ENCODE measurements at regions not wholly inside any gene's neighbourhood (a gene's known extent, or its start where the extent isn't known, plus 50 kb on each side); places are given as distances from the start of the nearest gene placed in this dataset.
A peak's percentile ranks its signal among the peaks of the same experiment; 100 is the strongest.

DNA sequence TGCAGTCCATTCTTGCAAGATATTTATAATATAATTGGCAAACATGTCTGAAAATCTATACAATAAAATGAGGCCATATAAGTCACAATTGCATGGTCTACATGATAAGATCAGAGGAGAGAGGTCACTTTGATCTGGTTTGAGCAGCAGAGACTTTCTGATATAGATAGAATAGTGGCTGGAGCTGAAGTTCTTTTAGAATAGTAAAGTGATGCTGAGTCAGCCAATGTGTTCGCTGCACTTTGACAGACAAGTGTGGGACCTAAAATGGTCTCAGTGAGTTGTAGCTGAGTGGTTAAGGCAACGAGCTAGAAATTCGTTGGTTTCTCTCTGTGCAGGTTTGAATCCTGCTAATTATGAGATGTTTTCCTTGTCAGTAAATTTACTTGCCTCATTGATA lies 257.0 kb upstream of the C11orf87 start:
- DNase-seq (ENCODE audit: low read depth), result no peak

DNA sequence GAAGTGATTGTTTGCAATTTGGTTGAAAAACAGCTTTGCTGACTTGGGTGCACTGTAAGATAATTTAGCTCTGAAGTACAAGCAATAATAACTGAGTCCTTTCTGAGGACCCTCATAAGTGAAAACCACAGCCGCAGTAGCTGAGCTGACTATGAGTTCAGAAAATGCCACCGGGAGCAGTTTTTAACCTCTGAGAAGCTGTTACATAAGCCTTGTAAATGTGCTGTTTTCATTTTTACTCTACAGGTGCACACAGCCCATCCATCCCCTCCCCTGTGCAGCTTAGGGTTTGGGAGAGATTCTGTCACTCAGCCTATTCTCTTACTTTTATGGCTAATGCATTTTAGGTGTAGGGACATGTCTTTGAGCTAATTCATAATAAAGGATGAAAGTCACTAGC lies 255.5 kb upstream of the C11orf87 start:
- no peak for DNase-seq (ENCODE audit: low read depth)

- DNase-seq (ENCODE audit: low read depth), result no peak
These were observed 248.5 kb upstream of the C11orf87 start for GRCh38 chr11:109173504-109173903.

DNA sequence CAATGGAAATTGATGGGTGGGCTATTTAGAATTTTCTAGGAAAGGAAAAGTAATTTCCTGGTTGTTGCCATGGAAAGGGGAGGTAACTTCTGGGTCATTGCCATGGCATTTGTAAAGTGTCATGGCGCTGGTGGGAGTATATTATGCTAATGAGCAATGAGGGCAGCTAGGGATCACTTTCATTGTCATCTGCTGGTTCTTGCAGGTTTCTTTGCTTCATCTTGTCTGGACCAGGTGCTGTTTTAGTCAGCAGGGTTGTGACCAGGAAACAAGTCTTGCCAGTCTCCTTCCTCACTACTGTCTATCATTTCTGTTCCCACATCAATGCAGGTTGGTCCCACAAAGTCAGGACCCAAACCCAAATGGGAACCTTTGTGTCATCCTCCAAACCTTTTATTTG lies 237.6 kb upstream of the C11orf87 start:
- no peak for DNase-seq (ENCODE audit: low read depth)

GRCh38 chr11:109192864-109193263 lies 229.1 kb upstream of the C11orf87 start:
- no peak for DNase-seq (ENCODE audit: low read depth)

GRCh38 chr11:109193880-109194279 lies 228.1 kb upstream of the C11orf87 start:
- no peak for DNase-seq (ENCODE audit: low read depth)

- DNase-seq (ENCODE audit: low read depth), result peak; percentile 14
These were observed 226.0 kb upstream of the C11orf87 start for GRCh38 chr11:109196016-109196415.

DNA sequence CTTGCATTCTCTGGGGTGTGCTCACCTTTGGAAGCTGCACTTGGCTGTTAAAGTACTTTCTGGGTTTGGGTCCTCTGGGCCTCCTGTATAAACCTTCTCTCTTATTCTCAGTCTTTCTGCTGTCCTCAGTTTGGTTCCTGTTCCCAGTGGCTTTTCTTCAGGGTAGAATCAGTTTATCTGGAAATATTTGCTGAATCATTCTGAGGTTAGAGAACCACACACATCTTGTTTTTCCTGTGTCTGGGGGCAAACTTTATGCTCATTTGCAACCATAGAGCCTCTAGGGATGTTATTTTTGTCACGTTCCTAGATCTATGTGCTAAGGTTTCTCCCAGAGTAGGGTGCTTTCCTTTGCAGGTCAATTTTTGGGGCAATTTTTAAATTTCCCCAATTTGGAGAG lies 224.3 kb upstream of the C11orf87 start:
- peak; percentile 55 for DNase-seq (ENCODE audit: low read depth)

DNA sequence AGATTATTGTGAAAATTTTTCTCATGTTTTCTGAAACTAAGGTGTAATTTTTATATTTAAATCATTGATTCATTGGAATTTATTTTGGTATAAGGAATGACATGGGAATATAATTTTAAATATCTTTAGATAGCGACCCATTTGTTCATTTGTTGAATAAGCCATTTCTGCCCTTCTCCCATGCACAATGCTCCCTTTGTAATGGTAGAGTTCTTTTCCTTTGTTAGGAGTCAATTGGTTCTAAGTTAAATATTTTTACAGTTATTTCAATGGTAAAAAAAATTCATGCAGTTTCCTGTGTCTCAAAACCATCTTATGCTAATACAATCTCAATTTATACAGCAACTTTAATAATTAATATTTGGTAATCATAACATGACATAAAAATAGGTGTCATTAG lies 218.8 kb upstream of the C11orf87 start:
- no peak for DNase-seq (ENCODE audit: low read depth)

- no peak for DNase-seq (ENCODE audit: low read depth)
These were observed 216.7 kb upstream of the C11orf87 start for GRCh38 chr11:109205312-109205711.

- no peak for DNase-seq (ENCODE audit: low read depth)
These were observed 213.9 kb upstream of the C11orf87 start for GRCh38 chr11:109208121-109208520.

- no peak for DNase-seq (ENCODE audit: low read depth)
These were observed 212.4 kb upstream of the C11orf87 start for GRCh38 chr11:109209572-109209971.

GRCh38 chr11:109221190-109221589 lies 200.8 kb upstream of the C11orf87 start:
- DNase-seq (ENCODE audit: low read depth), result no peak

DNA sequence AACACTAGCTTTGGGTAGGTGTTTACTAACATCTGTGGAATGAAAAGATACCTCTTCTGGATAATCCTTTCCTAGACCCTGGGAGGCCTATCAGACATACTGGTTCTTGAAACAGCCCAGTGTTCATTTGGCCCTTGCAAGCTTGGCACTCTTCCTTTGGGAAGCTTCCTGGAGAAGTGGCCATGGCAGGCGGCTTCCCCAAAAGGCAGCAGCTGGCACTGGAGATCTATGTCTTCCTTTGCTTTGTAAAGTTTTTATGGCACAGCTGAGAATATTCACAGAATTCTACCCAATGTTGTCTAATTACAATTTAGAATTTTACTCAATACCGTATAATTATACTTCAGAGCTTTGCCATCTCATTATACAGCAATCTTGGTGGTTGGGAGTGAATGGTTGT lies 199.2 kb upstream of the C11orf87 start:
- no peak for DNase-seq (ENCODE audit: low read depth)

DNA sequence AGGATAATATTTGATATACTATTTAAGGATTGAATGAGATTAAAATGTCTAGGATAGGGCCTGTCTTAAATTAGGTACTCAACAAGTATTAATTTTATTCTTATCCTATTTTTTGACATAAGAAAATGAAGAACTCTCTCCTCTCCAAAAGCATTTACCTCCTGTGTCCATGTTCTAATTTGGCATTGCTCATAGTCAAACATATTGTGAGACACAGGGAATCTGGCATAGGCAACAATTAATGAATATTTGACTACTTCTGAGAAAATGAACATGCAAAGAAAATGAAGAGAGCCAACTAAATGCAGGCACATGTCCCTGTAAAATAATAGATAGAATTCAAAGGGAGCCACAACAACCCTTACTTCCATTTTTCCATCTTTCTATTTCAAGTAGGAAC lies 198.5 kb upstream of the C11orf87 start:
- no peak for DNase-seq (ENCODE audit: low read depth)

DNA sequence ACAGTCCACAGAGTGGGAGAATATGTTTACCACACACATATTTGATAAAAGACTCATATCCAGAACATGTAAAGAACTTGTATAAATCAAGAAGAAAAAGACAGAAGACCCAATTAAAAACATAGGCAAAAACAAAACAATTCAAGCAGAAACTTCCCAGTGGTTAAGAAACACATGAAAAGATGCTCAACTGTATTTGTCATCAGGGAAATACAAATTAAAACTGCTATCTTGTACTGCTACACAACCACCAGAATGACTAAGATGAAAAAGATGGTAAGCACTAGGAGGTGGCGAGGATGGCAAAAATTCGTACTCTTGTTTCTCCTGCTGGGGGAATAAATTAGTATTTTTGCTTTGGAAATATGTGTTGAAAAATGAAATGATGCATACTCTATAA lies 192.3 kb upstream of the C11orf87 start:
- DNase-seq (ENCODE audit: low read depth), result peak; percentile 5

- DNase-seq (ENCODE audit: low read depth), result no peak
These were observed 185.8 kb upstream of the C11orf87 start for GRCh38 chr11:109236188-109236587.

DNA sequence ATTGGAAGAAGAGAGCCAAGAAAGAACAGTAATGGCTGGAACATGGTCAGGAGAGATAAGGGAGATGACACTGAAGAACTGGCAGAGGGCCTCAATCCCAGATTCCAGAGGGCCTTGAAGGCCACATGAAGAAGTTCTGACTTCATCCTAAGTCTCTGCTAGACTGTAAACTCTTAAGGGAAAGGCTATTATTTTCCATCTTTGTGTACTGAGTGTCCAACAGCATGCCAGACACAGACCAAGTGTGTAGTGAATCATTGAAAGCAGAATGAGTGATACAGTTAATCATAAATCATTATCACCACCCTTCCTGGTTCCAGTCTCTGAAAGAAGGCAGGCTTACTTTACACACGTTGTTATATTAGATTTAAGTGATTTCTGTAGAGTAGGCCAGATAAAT lies 185.3 kb upstream of the C11orf87 start:
- DNase-seq (ENCODE audit: low read depth), result no peak

DNA sequence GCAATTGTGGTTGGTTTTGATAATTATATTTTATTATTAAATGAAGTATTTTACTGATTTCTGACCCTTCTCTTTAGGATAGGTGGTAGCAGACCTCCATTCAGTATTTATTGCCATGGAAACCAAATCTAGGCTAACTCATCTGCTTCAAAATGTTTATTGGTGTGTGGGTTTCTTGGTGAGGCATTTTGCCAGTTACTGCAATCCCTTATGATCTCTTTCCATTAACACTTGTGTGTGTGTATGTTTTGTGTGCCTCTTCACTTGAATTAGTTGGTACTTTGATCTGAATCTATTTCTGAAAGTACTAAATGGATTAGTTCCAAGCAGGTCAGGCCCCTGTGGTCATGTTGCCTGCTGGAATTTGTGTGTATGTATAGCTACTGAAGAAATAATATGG lies 184.4 kb upstream of the C11orf87 start:
- DNase-seq (ENCODE audit: low read depth), result peak; percentile 2

GRCh38 chr11:109241988-109242536 lies 179.9 kb upstream of the C11orf87 start:
- no peak for DNase-seq (ENCODE audit: low read depth)

GRCh38 chr11:109247071-109247470 lies 174.9 kb upstream of the C11orf87 start:
- DNase-seq (ENCODE audit: low read depth), result peak; percentile 82

DNA sequence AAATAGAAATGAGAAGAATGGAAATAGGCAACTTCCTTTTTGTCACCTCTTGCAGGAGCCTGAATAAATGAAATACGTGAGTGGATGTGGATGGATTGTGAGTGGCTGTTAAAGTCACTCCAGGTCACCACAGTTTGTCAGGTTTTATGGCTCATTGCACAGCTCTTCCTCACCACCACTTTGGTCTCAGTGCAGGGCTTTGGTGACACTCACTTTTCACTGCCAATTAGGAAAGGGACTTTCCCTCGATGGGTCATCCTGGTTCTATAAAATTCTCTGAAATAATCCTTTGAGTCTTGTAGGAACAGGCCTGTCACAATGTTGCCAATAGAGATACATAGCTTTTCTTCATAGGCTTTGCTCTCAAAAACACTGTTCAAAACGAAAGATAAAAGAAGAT lies 172.4 kb upstream of the C11orf87 start:
- no peak for DNase-seq (ENCODE audit: low read depth)

DNA sequence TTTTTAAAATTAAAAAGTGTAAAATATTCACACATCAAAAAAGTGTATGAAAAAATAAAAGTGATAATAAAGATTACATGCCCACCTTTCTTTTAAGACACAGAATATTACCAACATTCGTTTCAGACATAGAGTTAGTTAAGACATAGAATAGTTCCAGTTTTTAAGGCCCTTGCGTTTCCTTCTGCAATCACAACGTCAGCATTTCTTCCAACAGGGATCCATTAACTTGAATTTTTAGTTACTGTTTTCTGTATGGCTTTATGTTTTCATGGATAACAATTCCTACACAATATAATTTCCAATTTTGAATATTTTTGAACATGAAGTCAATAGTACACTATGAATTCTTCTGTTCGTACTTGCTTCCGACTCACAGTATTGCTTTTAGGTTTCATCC lies 170.8 kb upstream of the C11orf87 start:
- no peak for DNase-seq (ENCODE audit: low read depth)

DNA sequence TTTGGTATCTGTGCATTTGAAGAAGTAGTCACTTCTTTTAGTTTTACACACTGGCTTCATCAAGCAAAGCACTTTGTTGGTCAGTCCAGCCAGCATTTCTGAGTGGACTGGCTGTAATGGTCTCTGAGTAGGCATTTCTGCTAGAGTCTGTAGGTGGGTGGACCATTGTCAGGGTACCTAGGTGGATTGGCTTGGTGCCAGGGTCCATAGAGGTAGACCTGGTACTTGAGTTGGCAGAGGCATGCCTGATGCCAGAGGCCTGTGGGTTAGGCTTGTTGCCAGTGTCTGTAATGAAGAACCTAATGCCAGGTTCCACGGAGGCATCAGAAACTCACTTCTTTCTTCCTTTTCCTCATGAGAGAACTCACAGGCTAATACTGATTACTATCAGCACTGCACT lies 157.9 kb upstream of the C11orf87 start:
- DNase-seq (ENCODE audit: low read depth), result no peak
